ENCODE measurements at regions not wholly inside any gene's neighbourhood (a gene's known extent, or its start where the extent isn't known, plus 50 kb on each side); places are given as distances from the start of the nearest gene placed in this dataset.

- Mint-ChIP-seq H3K27me3 (no peaks in the 10 kb centered on the region), H3K36me3 (ENCODE audit: low read depth) (no peaks in the 10 kb centered on the region), H3K27ac (no peak overlapping the region), H3K4me3 (no peak overlapping the region), H3K4me1 (no peaks in the 10 kb centered on the region), H3K9me3 (ENCODE audit: low read depth) (peaks cover 2% of the 10 kb centered on the region)
- POLR2A ChIA-PET, result no interaction called here
- ATAC-seq (no peak), DNase-seq (no peak)
- intact Hi-C loops (cut with DNase I, micrococcal nuclease), result no loop called here
- CTCF ChIA-PET, result no interaction called here
Measured at GRCh38 chr1:163771637-163772036, 449.9 kb downstream of the NUF2 start.

DNA sequence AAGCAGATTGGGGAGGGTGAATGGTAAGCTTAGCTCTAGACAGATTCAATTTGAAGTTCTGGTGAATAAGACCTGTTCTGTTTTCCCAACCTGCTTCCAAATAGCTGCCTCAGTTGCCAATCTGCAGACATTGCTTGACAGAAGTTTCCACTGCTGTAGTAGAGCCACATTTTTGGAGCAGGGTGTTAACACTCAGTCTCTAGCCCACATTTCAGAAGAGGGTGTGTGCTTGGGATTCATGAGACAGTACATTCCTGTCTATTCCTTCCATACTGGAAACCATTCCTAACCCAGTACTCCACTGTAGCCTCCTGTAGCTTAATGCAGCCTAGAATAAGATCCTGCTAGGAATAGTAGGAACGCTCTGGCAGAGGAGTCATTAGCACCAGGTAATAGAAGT lies 450.5 kb downstream of the NUF2 start:
- ChIA-PET POLR2A (no interaction called here), CTCF (no interaction called here)
- no peak overlapping the region for H3K4me3 Mint-ChIP-seq
- DNase-seq, result no peak
- intact Hi-C loops (cut with DNase I, micrococcal nuclease), result no loop called here
- no peak for ATAC-seq
- no peaks in the 10 kb centered on the region for H3K27me3 Mint-ChIP-seq
- no peak overlapping the region for H3K27ac Mint-ChIP-seq
- peaks cover 2% of the 10 kb centered on the region for H3K9me3 Mint-ChIP-seq (ENCODE audit: low read depth)
- no peaks in the 10 kb centered on the region for H3K4me1 Mint-ChIP-seq
- H3K36me3 Mint-ChIP-seq (ENCODE audit: low read depth), result no peaks in the 10 kb centered on the region

DNA sequence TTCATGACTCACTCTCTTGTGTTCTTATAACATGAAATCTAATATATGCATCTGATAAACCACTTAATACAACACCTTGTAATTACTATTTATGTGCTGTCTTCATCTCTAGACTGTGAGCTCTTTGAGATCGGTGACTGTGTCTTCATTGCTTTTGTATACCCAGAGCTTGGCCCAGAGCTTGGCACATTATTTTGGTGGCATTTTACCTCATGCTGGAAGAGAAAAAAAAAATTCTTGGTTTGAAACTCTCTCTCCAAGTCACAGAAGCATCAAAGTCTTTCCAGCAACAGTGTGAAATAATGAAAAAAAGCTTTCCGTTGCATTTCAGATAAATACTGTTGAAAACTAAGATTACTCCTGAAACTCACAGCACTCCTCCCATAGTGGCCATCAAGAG lies 451.6 kb downstream of the NUF2 start:
- H3K27ac Mint-ChIP-seq, result no peak overlapping the region
- no peak for ATAC-seq
- H3K4me3 Mint-ChIP-seq, result no peak overlapping the region
- CTCF ChIA-PET, result no interaction called here
- no peak for DNase-seq
- H3K36me3 Mint-ChIP-seq (ENCODE audit: low read depth), result no peaks in the 10 kb centered on the region
- no peaks in the 10 kb centered on the region for H3K4me1 Mint-ChIP-seq
- peaks cover 3% of the 10 kb centered on the region for H3K9me3 Mint-ChIP-seq (ENCODE audit: low read depth)
- POLR2A ChIA-PET, result no interaction called here
- intact Hi-C loops (cut with DNase I, micrococcal nuclease), result no loop called here
- no peaks in the 10 kb centered on the region for H3K27me3 Mint-ChIP-seq

DNA sequence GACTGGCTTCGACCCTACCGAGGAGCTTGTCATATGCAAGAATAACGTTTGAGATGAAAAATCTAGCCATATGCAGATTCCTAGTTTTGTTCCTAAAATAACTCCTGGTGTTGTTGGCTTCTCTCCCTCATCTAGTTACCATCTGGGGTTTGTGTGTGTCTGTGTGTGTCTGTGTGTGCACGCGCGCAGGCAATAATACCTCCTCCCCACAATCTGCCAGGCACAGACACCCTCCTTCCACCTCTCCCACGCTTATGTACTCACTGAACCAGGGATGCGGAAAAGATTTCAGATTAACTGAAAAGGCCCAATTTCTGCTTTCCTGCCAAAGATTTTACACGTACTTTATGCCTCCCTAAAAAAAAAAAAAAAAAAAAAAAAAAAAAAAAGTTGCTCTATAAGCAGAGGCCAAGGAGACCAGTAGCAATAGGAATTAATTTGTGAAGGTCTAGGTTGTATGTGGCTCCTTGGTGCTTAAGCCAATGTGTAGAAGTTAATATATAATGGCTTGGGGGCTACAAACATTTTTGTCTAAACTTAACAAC lies 452.7 kb downstream of the NUF2 start:
- POLR2A ChIA-PET, result no interaction called here
- Mint-ChIP-seq H3K36me3 (ENCODE audit: low read depth) (no peaks in the 10 kb centered on the region), H3K27me3 (no peaks in the 10 kb centered on the region), H3K27ac (no peak overlapping the region), H3K4me1 (no peaks in the 10 kb centered on the region), H3K4me3 (no peak overlapping the region), H3K9me3 (ENCODE audit: low read depth) (peaks cover 3% of the 10 kb centered on the region)
- DNase-seq (no peak), ATAC-seq (no peak)
- CTCF ChIA-PET, result no interaction called here
- intact Hi-C loops (cut with DNase I, micrococcal nuclease), result no loop called here

GRCh38 chr1:163774978-163775620 lies 453.3 kb downstream of the NUF2 start:
- H3K27ac Mint-ChIP-seq, result no peak overlapping the region
- CTCF ChIA-PET, result no interaction called here
- no peak for DNase-seq

GRCh38 chr1:163777205-163777604 lies 455.5 kb downstream of the NUF2 start:
- Mint-ChIP-seq H3K4me3 (no peak overlapping the region), H3K36me3 (ENCODE audit: low read depth) (no peaks in the 10 kb centered on the region), H3K4me1 (no peaks in the 10 kb centered on the region), H3K27ac (no peak overlapping the region), H3K9me3 (ENCODE audit: low read depth) (peaks cover 3% of the 10 kb centered on the region), H3K27me3 (no peaks in the 10 kb centered on the region)
- no peak for ATAC-seq
- POLR2A ChIA-PET, result no interaction called here
- no peak for DNase-seq
- intact Hi-C loops (cut with DNase I, micrococcal nuclease), result no loop called here
- CTCF ChIA-PET, result no interaction called here

More at GRCh38 chr1:163774978-163775620, 453.3 kb downstream of the NUF2 start:
- peaks cover 3% of the 10 kb centered on the region for H3K9me3 Mint-ChIP-seq (ENCODE audit: low read depth)
- intact Hi-C loops (cut with DNase I, micrococcal nuclease), result no loop called here
- no peaks in the 10 kb centered on the region for H3K4me1 Mint-ChIP-seq
- H3K27me3 Mint-ChIP-seq, result no peaks in the 10 kb centered on the region
- H3K4me3 Mint-ChIP-seq, result no peak overlapping the region
- no peak for ATAC-seq
- POLR2A ChIA-PET, result no interaction called here
- no peaks in the 10 kb centered on the region for H3K36me3 Mint-ChIP-seq (ENCODE audit: low read depth)

GRCh38 chr1:163781146-163781545 lies 459.4 kb downstream of the NUF2 start:
- Mint-ChIP-seq H3K27ac (no peak overlapping the region), H3K4me1 (no peaks in the 10 kb centered on the region), H3K27me3 (no peaks in the 10 kb centered on the region), H3K4me3 (no peak overlapping the region), H3K9me3 (ENCODE audit: low read depth) (peaks cover 1% of the 10 kb centered on the region), H3K36me3 (ENCODE audit: low read depth) (no peaks in the 10 kb centered on the region)
- ChIA-PET CTCF (interaction anchor here (0.7 kb wide), 2 partner anchors 11 to 174 kb away, joined by 3 read pairs; no protein-coding TSS in a partner anchor), POLR2A (no interaction called here)
- DNase-seq, result no peak
- no peak for ATAC-seq
- intact Hi-C loops (cut with DNase I, micrococcal nuclease), result no loop called here

- POLR2A ChIA-PET, result no interaction called here
- DNase-seq (no peak), ATAC-seq (no peak)
- Mint-ChIP-seq H3K4me3 (no peak overlapping the region), H3K4me1 (no peaks in the 10 kb centered on the region), H3K27me3 (no peaks in the 10 kb centered on the region), H3K27ac (no peak overlapping the region), H3K36me3 (ENCODE audit: low read depth) (no peaks in the 10 kb centered on the region), H3K9me3 (ENCODE audit: low read depth) (no peaks in the 10 kb centered on the region)
- CTCF ChIA-PET, result no interaction called here
- intact Hi-C loops (cut with DNase I, micrococcal nuclease), result no loop called here
Measured at GRCh38 chr1:163785868-163786405, 464.2 kb downstream of the NUF2 start.

DNA sequence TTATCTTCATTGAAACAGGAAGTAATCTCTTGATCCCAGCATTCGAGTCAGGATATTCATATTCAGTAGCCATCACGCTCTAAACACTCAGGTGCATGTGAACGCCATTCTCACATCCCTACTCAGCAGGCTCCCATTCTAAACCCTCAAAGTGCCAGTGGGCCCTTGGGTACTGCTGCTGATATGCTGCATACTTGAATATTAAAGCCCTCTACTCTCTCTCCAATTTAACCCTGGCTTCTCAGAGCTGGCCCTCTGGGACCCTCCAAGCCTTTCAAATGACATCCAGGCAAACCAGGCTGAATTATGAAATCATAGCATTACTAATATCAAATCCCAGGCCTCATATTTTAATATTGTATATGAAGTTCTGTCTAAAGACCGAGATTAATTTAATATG lies 468.2 kb downstream of the NUF2 start:
- peaks cover 11% of the 10 kb centered on the region for H3K9me3 Mint-ChIP-seq (ENCODE audit: low read depth)
- POLR2A ChIA-PET, result no interaction called here
- no peak overlapping the region for H3K27ac Mint-ChIP-seq
- H3K27me3 Mint-ChIP-seq, result no peaks in the 10 kb centered on the region
- ATAC-seq (no peak), DNase-seq (no peak)
- H3K4me1 Mint-ChIP-seq, result no peaks in the 10 kb centered on the region
- H3K4me3 Mint-ChIP-seq, result no peak overlapping the region
- CTCF ChIA-PET, result no interaction called here
- intact Hi-C loops (cut with DNase I, micrococcal nuclease), result no loop called here
- no peaks in the 10 kb centered on the region for H3K36me3 Mint-ChIP-seq (ENCODE audit: low read depth)

DNA sequence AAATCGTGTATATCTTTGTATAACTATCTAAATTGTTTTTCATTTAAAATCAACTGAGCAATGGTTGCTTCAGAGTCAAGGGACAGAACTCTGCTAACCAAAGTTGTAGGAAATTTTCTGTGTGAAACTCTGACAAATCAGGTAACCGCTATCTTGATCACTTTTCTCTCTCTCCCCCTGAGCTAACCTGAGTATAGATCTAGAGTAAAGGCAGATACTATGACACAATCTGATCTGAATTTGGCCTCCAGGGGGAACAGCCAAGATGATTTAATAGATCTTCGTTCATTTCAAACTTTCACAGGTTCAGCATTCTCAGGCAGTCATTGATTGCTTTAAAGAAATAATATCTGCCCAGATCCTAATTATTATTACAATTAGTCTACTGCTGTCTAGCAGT lies 472.8 kb downstream of the NUF2 start:
- Mint-ChIP-seq H3K27ac (no peak overlapping the region), H3K36me3 (ENCODE audit: low read depth) (no peaks in the 10 kb centered on the region), H3K4me3 (no peak overlapping the region), H3K4me1 (no peaks in the 10 kb centered on the region), H3K9me3 (ENCODE audit: low read depth) (peaks cover 18% of the 10 kb centered on the region), H3K27me3 (no peaks in the 10 kb centered on the region)
- ChIA-PET POLR2A (no interaction called here), CTCF (no interaction called here)
- ATAC-seq, result no peak
- no peak for DNase-seq
- intact Hi-C loops (cut with DNase I, micrococcal nuclease), result no loop called here

DNA sequence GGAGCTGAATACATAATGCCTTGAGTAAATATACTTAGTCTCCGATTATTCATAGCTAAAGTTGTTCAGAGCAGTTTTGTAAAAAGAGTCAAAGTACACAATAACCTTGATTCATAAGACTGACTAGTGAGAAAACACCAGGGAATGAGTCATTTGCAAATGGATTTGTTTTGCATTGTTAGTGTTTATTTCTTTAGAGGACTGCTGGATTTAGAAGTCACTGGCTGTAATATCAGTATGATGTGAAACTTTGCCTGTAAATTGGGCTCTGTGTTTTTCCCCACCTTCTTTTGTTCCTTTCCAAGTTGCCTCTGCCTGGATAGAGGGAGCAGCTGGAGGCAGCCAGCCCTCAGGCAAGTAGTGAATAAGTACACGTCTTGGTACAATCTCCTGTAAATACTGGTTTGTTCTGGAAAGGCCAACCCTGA lies 474.7 kb downstream of the NUF2 start:
- Mint-ChIP-seq H3K27ac (no peak overlapping the region), H3K4me1 (no peaks in the 10 kb centered on the region), H3K27me3 (no peaks in the 10 kb centered on the region), H3K4me3 (no peak overlapping the region), H3K9me3 (ENCODE audit: low read depth) (peaks cover 18% of the 10 kb centered on the region), H3K36me3 (ENCODE audit: low read depth) (no peaks in the 10 kb centered on the region)
- ChIA-PET POLR2A (no interaction called here), CTCF (no interaction called here)
- DNase-seq, result no peak
- no peak for ATAC-seq
- intact Hi-C loops (cut with DNase I, micrococcal nuclease), result no loop called here

- Mint-ChIP-seq H3K4me1 (no peaks in the 10 kb centered on the region), H3K27me3 (no peaks in the 10 kb centered on the region), H3K27ac (no peak overlapping the region), H3K4me3 (no peak overlapping the region), H3K9me3 (ENCODE audit: low read depth) (peaks cover 10% of the 10 kb centered on the region), H3K36me3 (ENCODE audit: low read depth) (no peaks in the 10 kb centered on the region)
- POLR2A ChIA-PET, result no interaction called here
- intact Hi-C loops (cut with DNase I, micrococcal nuclease), result no loop called here
- CTCF ChIA-PET, result no interaction called here
- DNase-seq (no peak), ATAC-seq (no peak)
Measured at GRCh38 chr1:163797816-163798215, 476.1 kb downstream of the NUF2 start.

All from activated CD4-positive, alpha-beta T cell treated with anti-CD3 and anti-CD28 coated beads for 36 hours (primary cell).